H1 (cell line): ENCODE measurements at regions not wholly inside any gene's neighbourhood (a gene's known extent, or its start where the extent isn't known, plus 50 kb on each side); places are given as distances from the start of the nearest gene placed in this dataset.

Experiments used
- CTCF ChIA-PET: fragments of 300-600 bp; sonication (Branson Sonifier 250); formaldehyde crosslinking; loops from one replicate; lab custom pipeline; 2021; ENCODE audit not compliant: partially characterized antibody; lab: Charles Lee
- POLR2A ChIA-PET: fragments of 300-600 bp; sonication (Branson Sonifier 250); formaldehyde crosslinking; loops from one replicate; lab custom pipeline; 2021; ENCODE audit warnings: inconsistent platforms; ENCODE audit not compliant: partially characterized antibody; lab: Charles Lee
- DNase-seq, 2 experiments: peaks; one replicate each; pipeline versions ENCODE4 v3.0.0 to v3.0.0-alpha.2; 2010 to 2022; ENCODE audit warnings: low spot score in 2 of 2, low read depth in 1 of 2, mixed read lengths in 1 of 2
- FAIRE-seq: peaks from 2 replicates; lab custom pipeline; 2011; peaks lifted over from hg19 to GRCh38; lab: Jason Lieb, UNC
- H2AFZ ChIP-seq: 2 replicates; pipeline ENCODE4 v1.8.1; 2012; ENCODE audit warnings: low read length, inconsistent platforms
- H2AK5ac ChIP-seq: 2 replicates; pipeline ENCODE4 v1.6.1; 2013; ENCODE audit warnings: low read depth, low read length
- H2BK120ac ChIP-seq: replicated peaks from 2 replicates; pipeline ENCODE3; 2013; ENCODE audit warnings: low read depth, low read length, inconsistent platforms
- H2BK12ac ChIP-seq: 2 replicates; pipeline ENCODE4 v1.6.1; 2013; ENCODE audit warnings: low read depth, low read length
- H2BK15ac ChIP-seq: 2 replicates; pipeline ENCODE4 v1.6.1; 2013; ENCODE audit warnings: low read length
- H2BK20ac ChIP-seq: 2 replicates; pipeline ENCODE4 v1.6.1; 2013; ENCODE audit warnings: low read length
- H2BK5ac ChIP-seq: 2 replicates; pipeline ENCODE4 v1.6.1; 2013; ENCODE audit warnings: low read depth, low read length
- H3K14ac ChIP-seq: 2 replicates; pipeline ENCODE4 v1.6.1; 2013; ENCODE audit warnings: inconsistent platforms; ENCODE audit not compliant: insufficient read length
- H3K18ac ChIP-seq: 2 replicates; pipeline ENCODE4 v1.6.1; 2013; ENCODE audit warnings: low read length; ENCODE audit errors: extremely low read depth
- H3K23ac ChIP-seq: 2 replicates; pipeline ENCODE4 v1.6.1; 2013; ENCODE audit warnings: inconsistent platforms; ENCODE audit not compliant: insufficient read length
- H3K23me2 ChIP-seq: 2 replicates; pipeline ENCODE4 v1.6.1; 2013; ENCODE audit warnings: low read depth, low read length
- H3K27ac ChIP-seq: 2 replicates; pipeline ENCODE4 v1.6.1; 2011; ENCODE audit warnings: low read depth, low read length, inconsistent platforms
- H3K27me3 ChIP-seq, 4 experiments: replicated peaks in 1 of 4; 1 replicate in 1 of 4; 2 replicates in 3 of 4; pipeline versions ENCODE4 v1.6.1 to v1.8.1; 2011 to 2013; ENCODE audit warnings: low read length in 3 of 4, mild to moderate bottlenecking in 3 of 4, inconsistent platforms in 2 of 4, mixed read lengths in 2 of 4, moderate library complexity in 1 of 4; ENCODE audit not compliant: control insufficient read depth in 3 of 4, insufficient read depth in 3 of 4; ENCODE audit errors: extremely low read depth in 1 of 4
- H3K36me3 ChIP-seq, 4 experiments: 2 replicates each; pipeline versions ENCODE4 v1.6.1 to v1.8.1; 2011 to 2013; ENCODE audit warnings: mild to moderate bottlenecking in 4 of 4, low read length in 3 of 4, moderate library complexity in 2 of 4, control low read depth in 1 of 4, inconsistent platforms in 1 of 4; ENCODE audit not compliant: insufficient read depth in 4 of 4, control insufficient read depth in 2 of 4
- H3K4ac ChIP-seq: replicated peaks from 2 replicates; pipeline ENCODE3; 2013; ENCODE audit warnings: low read length, low read depth, mixed read lengths, inconsistent platforms; ENCODE audit not compliant: insufficient read length
- H3K4me1 ChIP-seq, 4 experiments: replicated peaks in 1 of 4; 1 replicate in 1 of 4; 2 replicates in 3 of 4; pipeline versions ENCODE4 v1.6.1 to v1.8.1; 2011 to 2013; ENCODE audit warnings: low read length in 3 of 4, inconsistent platforms in 2 of 4, mixed read lengths in 1 of 4; ENCODE audit not compliant: insufficient read depth in 4 of 4, control insufficient read depth in 3 of 4
- H3K4me2 ChIP-seq, 2 experiments: 2 replicates each; pipeline versions ENCODE4 v1.6.1 to v1.8.1; 2011 to 2013; ENCODE audit warnings: low read depth in 2 of 2, low read length in 2 of 2, control low read depth in 1 of 2, inconsistent platforms in 1 of 2, mild to moderate bottlenecking in 1 of 2; ENCODE audit not compliant: insufficient read depth in 1 of 2
- H3K4me3 ChIP-seq, 4 experiments: fragments of 200-600, 300-600 bp in 1 of 4; sonication (generic), shearing (Covaris generic), sonication (Bioruptor Twin) in 1 of 4; 2 replicates each; pipeline versions ENCODE4 v1.5.1 to v1.8.1; 2011 to 2016; ENCODE audit warnings: low read length in 4 of 4, low read depth in 3 of 4, control low read depth in 2 of 4, inconsistent platforms in 2 of 4, mild to moderate bottlenecking in 2 of 4, mixed read lengths in 1 of 4, moderate library complexity in 1 of 4; ENCODE audit not compliant: insufficient read depth in 2 of 4; ENCODE audit errors: extremely low read depth in 1 of 4
- H3K56ac ChIP-seq: replicated peaks from 2 replicates; pipeline ENCODE3; 2013; ENCODE audit warnings: low read depth, mild to moderate bottlenecking, mixed read lengths, low read length, inconsistent platforms; ENCODE audit not compliant: insufficient read length
- H3K79me1 ChIP-seq: 2 replicates; pipeline ENCODE4 v1.6.1; 2013; ENCODE audit warnings: low read depth, low read length, control low read depth
- H3K79me2 ChIP-seq, 2 experiments: 2 replicates each; pipeline versions ENCODE4 v1.6.1 to v1.8.1; 2012 to 2013; ENCODE audit warnings: low read length in 2 of 2, mild to moderate bottlenecking in 2 of 2, inconsistent platforms in 1 of 2; ENCODE audit not compliant: insufficient read depth in 2 of 2, control insufficient read depth in 1 of 2
- H3K9ac ChIP-seq, 4 experiments: replicated peaks in 1 of 4; 1 replicate in 1 of 4; 2 replicates in 3 of 4; pipeline versions ENCODE4 v1.6.1 to v1.8.1; 2011 to 2013; ENCODE audit warnings: low read depth in 3 of 4, low read length in 3 of 4, control low read depth in 2 of 4, mild to moderate bottlenecking in 2 of 4, moderate library complexity in 2 of 4, inconsistent platforms in 1 of 4; ENCODE audit errors: extremely low read depth in 1 of 4
- H3K9me3 ChIP-seq, 2 experiments: 2 replicates each; pipeline versions ENCODE4 v1.6.1 to v1.8.1; 2012 to 2013; ENCODE audit warnings: mild to moderate bottlenecking in 2 of 2, moderate library complexity in 2 of 2, control low read depth in 1 of 2, inconsistent platforms in 1 of 2, low read depth in 1 of 2, low read length in 1 of 2, mixed read lengths in 1 of 2; ENCODE audit not compliant: insufficient read depth in 2 of 2
- H4K20me1 ChIP-seq, 2 experiments: replicated peaks in 1 of 2; 2 replicates each; pipeline versions ENCODE3 to v1.8.1; 2011 to 2013; ENCODE audit warnings: inconsistent platforms in 2 of 2, low read length in 2 of 2, mild to moderate bottlenecking in 1 of 2; ENCODE audit not compliant: insufficient read depth in 2 of 2, control insufficient read depth in 1 of 2
- H4K5ac ChIP-seq: 2 replicates; pipeline ENCODE4 v1.6.1; 2013; ENCODE audit warnings: low read length, low read depth, mixed read lengths, inconsistent platforms; ENCODE audit not compliant: insufficient read length
- H4K8ac ChIP-seq: 2 replicates; pipeline ENCODE4 v1.8.0; 2013; ENCODE audit warnings: mild to moderate bottlenecking, moderate library complexity, low read length, inconsistent platforms; ENCODE audit not compliant: insufficient read depth; ENCODE audit errors: extremely low read depth
- H4K91ac ChIP-seq: replicated peaks from 2 replicates; pipeline ENCODE3; 2013; ENCODE audit warnings: low read length, mixed read lengths, inconsistent platforms; ENCODE audit not compliant: insufficient read length
- RAD21 ChIP-seq, 2 experiments: IDR thresholded peaks in 1 of 2; conservative IDR thresholded peaks in 1 of 2; 2 replicates each; pipeline ENCODE4 v1.6.1; 2011; ENCODE audit warnings: low read depth in 2 of 2, low read length in 2 of 2, improper control_type of control experiment in 1 of 2, inconsistent platforms in 1 of 2, mild to moderate bottlenecking in 1 of 2, moderate library complexity in 1 of 2
- TEAD4 ChIP-seq: IDR thresholded peaks from 2 replicates; pipeline ENCODE4 v1.6.1; 2012; ENCODE audit warnings: low read depth, low read length, inconsistent platforms, mixed read lengths
- WGBS, 2 experiments: shearing (Covaris generic) in 1 of 2; methylation state at CpG; one replicate each; pipeline versions ENCODE4 v1.1.6 to v1.1.7; 2013 to 2015; ENCODE audit warnings: low lambda C conversion rate in 2 of 2, mixed read lengths in 2 of 2, inconsistent platforms in 1 of 2, low coverage in 1 of 2, missing lambda C conversion rate in 1 of 2; ENCODE audit not compliant: insufficient replicate concordance in 2 of 2, insufficient coverage in 1 of 2, insufficient read length in 1 of 2; ENCODE audit errors: extremely low coverage in 1 of 2, missing lambda C conversion rate in 1 of 2; 5-methylcytosine and 5-hydroxymethylcytosine counted together

GRCh38 chr6:156283091-156283490, 494.1 kb upstream of the ARID1B start:
- Histone ChIP-seq H4K20me1 (no peaks in the 10 kb centered on the region), H2BK120ac (no peak overlapping the region), H3K4me3 (no peak overlapping the region), H3K56ac (no peak overlapping the region), H3K27me3 (no peaks in the 10 kb centered on the region), H3K14ac (no peak overlapping the region), H2BK12ac (no peak overlapping the region), H3K27ac (no peak overlapping the region), H3K79me2 (no peaks in the 10 kb centered on the region), H3K23me2 (no peaks in the 10 kb centered on the region; the same call in 1 of the 2 replicates), H3K4me1 (no peaks in the 10 kb centered on the region), H2AFZ (no peak overlapping the region), H2BK20ac (no peak overlapping the region), H2BK5ac (no peak overlapping the region), H3K79me1 (no peaks in the 10 kb centered on the region), H4K8ac (no peak overlapping the region), H3K9ac (no peak overlapping the region), H2BK15ac (no peak overlapping the region), H3K36me3 (no peaks in the 10 kb centered on the region), H3K9me3 (no peaks in the 10 kb centered on the region), H3K4me2 (no peak overlapping the region), H3K23ac (no peak overlapping the region), H4K91ac (no peak overlapping the region), H3K18ac (no peak overlapping the region), H4K5ac (no peak overlapping the region), H2AK5ac (no peak overlapping the region), H3K4ac (no peak overlapping the region)
- TF ChIP-seq RAD21 (IDR thresholded peaks at IDR 0.05 in 1 of 2, conservative IDR thresholded peaks at IDR 0.05 in 1 of 2; ENCODE audit: low read depth in 2 of 2, low read length in 2 of 2) (peak; percentile 11 to 26; a peak in 3 of 4 replicates), TEAD4 (no peak)
- CTCF ChIA-PET: no interaction called here
- 100% methylated on average over 1 of the region's 1 CpG; no CpG with 5 or more reads in 1 of the 2 experiments for WGBS, 2 experiments
- DNase-seq (no peak), FAIRE-seq (no peak)
- POLR2A ChIA-PET: no interaction called here
